GM13976 (cell line): ENCODE measurements at regions not wholly inside any gene's neighbourhood (a gene's known extent, or its start where the extent isn't known, plus 50 kb on each side); places are given as distances from the start of the nearest gene placed in this dataset.
A peak's percentile ranks its signal among the peaks of the same experiment; 100 is the strongest.

Experiments
- DNase-seq: peaks from one replicate; pipeline ENCODE4 v3.0.0; 2012; ENCODE audit warnings: low spot score
- CTCF ChIP-seq: IDR thresholded peaks from 2 replicates; pipeline ENCODE4 v1.5.1; 2012; ENCODE audit warnings: borderline replicate concordance, mild to moderate bottlenecking; ENCODE audit not compliant: insufficient read depth; ENCODE audit errors: extremely low read depth, missing control alignments, control extremely low read depth
- in situ Hi-C: fragments of 300-500 bp; cut with MboI; formaldehyde crosslinking; loops from one replicate; pipeline ENCODE4 v1.12.0; 2022; ENCODE audit warnings: low sequenced_read_pairs, mixed read lengths, inconsistent platforms; ENCODE audit not compliant: unreplicated experiment

GRCh38 chr17:51371732-51372151 is 111.4 kb downstream of the UTP18 start:
- TF ChIP-seq CTCF, result peak; percentile 19
- in situ Hi-C loops, result no loop called here
- DNase-seq, result peak; percentile 54

- DNase-seq, result peak; percentile 50
- no peak for TF ChIP-seq CTCF
- in situ Hi-C loops, result no loop called here
These were observed 112.1 kb downstream of the UTP18 start for GRCh38 chr17:51372345-51373004.

- no peak for TF ChIP-seq CTCF
- DNase-seq, result no peak
- in situ Hi-C loops, result no loop called here
These were observed 113.3 kb downstream of the UTP18 start for GRCh38 chr17:51373489-51374152.

- DNase-seq, result no peak
- no peak for TF ChIP-seq CTCF
- in situ Hi-C loops, result no loop called here
These were observed 113.9 kb downstream of the UTP18 start for GRCh38 chr17:51374209-51374608.

- in situ Hi-C loops, result no loop called here
- no peak for TF ChIP-seq CTCF
- DNase-seq, result no peak
These were observed 115.4 kb downstream of the UTP18 start for GRCh38 chr17:51375771-51376170.

GRCh38 chr17:51376739-51377138 is 116.4 kb downstream of the UTP18 start:
- DNase-seq, result no peak
- no peak for TF ChIP-seq CTCF
- in situ Hi-C loops, result no loop called here

GRCh38 chr17:51381262-51381661 is 120.9 kb downstream of the UTP18 start:
- DNase-seq, result no peak
- in situ Hi-C loops, result no loop called here
- no peak for TF ChIP-seq CTCF
